Esophagus muscularis mucosa (tissue), 3 donors: ENCODE measurements at regions not wholly inside any gene's neighbourhood (a gene's known extent, or its start where the extent isn't known, plus 50 kb on each side); places are given as distances from the start of the nearest gene placed in this dataset.

Experiments used
- POLR2AphosphoS5 ChIP-seq, 2 donors: sonication (generic); formaldehyde crosslinking; IDR thresholded peaks; one replicate each; pipeline ENCODE4 v1.6.1; 2017; ENCODE audit warnings: antibody characterized with exemption in 2 of 2
- TF ChIP-seq, protein P1 (sequence below), 3 experiments: fragments of 200-600 bp in 2 of 3; fragments of 450-650 bp in 1 of 3; sonication (generic) in 2 of 3; IDR thresholded peaks; one replicate each; pipeline ENCODE4 v1.5.1; 2017 to 2019; ENCODE audit warnings: antibody characterized with exemption in 3 of 3, mild to moderate bottlenecking in 2 of 3, moderate library complexity in 1 of 3

DNA sequence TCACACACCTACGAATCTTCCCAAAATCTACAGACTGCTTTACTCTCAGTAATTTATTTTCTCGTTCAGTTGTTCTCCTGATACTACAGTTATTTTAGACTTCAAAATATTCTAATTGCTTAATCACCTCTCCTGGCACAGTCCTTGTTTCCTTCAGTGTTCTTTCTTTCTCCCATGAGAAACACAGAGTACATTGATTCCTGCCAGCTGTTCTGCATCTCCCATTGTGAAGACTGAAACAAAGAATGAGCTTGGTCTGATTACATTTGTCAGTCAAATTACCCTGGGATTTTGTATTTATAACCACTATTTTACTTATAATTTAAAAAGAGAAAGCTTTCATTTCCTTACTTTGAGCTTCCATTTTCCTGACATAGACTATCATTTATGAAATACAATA, 63.9 kb upstream of the TANK start:
- TF ChIP-seq, protein P1, sequence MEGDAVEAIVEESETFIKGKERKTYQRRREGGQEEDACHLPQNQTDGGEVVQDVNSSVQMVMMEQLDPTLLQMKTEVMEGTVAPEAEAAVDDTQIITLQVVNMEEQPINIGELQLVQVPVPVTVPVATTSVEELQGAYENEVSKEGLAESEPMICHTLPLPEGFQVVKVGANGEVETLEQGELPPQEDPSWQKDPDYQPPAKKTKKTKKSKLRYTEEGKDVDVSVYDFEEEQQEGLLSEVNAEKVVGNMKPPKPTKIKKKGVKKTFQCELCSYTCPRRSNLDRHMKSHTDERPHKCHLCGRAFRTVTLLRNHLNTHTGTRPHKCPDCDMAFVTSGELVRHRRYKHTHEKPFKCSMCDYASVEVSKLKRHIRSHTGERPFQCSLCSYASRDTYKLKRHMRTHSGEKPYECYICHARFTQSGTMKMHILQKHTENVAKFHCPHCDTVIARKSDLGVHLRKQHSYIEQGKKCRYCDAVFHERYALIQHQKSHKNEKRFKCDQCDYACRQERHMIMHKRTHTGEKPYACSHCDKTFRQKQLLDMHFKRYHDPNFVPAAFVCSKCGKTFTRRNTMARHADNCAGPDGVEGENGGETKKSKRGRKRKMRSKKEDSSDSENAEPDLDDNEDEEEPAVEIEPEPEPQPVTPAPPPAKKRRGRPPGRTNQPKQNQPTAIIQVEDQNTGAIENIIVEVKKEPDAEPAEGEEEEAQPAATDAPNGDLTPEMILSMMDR (IDR thresholded peaks at IDR 0.05), result no peak
- TF ChIP-seq POLR2AphosphoS5 (IDR thresholded peaks at IDR 0.05), result peak in 1 of 2 donors; percentile 40
